Stimulated activated CD4-positive, alpha-beta T cell treated with anti-CD3 and anti-CD28 coated beads, Interleukin-12 subunit alpha, Interleukin-12 subunit beta, amount 100 ng/mL, for 4 hours (primary cell): ENCODE measurements at regions not wholly inside any gene's neighbourhood (a gene's known extent, or its start where the extent isn't known, plus 50 kb on each side); places are given as distances from the start of the nearest gene placed in this dataset.

Experiments
- DNase-seq: peaks from one replicate; pipeline ENCODE4 v3.0.0-alpha.2; 2020

DNA sequence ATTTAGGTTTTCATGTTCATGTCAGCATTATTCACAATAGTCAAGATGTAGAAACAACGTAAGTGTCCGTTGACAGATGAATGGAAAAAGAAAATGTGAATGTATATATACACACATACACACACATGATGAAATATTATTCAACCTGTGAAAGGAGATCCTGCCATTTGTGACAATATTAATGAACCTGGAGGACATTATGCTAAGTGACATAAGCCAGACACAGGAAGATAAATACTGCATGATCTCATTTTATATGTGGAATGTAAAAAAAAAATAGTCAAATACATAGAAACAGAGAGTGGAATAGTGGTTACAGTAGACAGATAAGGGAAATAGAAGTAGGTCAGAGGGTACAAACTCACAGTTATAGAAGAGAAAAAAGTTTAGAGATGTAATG is 651.1 kb upstream of the MKI67 start:
- DNase-seq, result no peak

- no peak for DNase-seq
Measured at GRCh38 chr10:128779416-128779815, 653.2 kb upstream of the MKI67 start.

GRCh38 chr10:128780156-128780761 is 654.0 kb upstream of the MKI67 start:
- no peak for DNase-seq

GRCh38 chr10:128781637-128782036 is 655.4 kb upstream of the MKI67 start:
- no peak for DNase-seq

GRCh38 chr10:128784444-128784843 is 658.2 kb upstream of the MKI67 start:
- no peak for DNase-seq

GRCh38 chr10:128792426-128793140 is 666.4 kb upstream of the MKI67 start:
- DNase-seq, result no peak

GRCh38 chr10:128793726-128794655 is 667.8 kb upstream of the MKI67 start:
- no peak for DNase-seq

- no peak for DNase-seq
Measured at GRCh38 chr10:128796396-128796912, 670.2 kb upstream of the MKI67 start.

GRCh38 chr10:128802062-128802461 is 665.0 kb upstream of the MGMT start:
- DNase-seq, result no peak

- no peak for DNase-seq
Measured at GRCh38 chr10:128803790-128804189, 663.3 kb upstream of the MGMT start.

- DNase-seq, result no peak
Measured at GRCh38 chr10:128804411-128804810, 662.6 kb upstream of the MGMT start.

- no peak for DNase-seq
Measured at GRCh38 chr10:128808921-128809440, 658.1 kb upstream of the MGMT start.

- DNase-seq, result no peak
Measured at GRCh38 chr10:128811511-128811910, 655.5 kb upstream of the MGMT start.

DNA sequence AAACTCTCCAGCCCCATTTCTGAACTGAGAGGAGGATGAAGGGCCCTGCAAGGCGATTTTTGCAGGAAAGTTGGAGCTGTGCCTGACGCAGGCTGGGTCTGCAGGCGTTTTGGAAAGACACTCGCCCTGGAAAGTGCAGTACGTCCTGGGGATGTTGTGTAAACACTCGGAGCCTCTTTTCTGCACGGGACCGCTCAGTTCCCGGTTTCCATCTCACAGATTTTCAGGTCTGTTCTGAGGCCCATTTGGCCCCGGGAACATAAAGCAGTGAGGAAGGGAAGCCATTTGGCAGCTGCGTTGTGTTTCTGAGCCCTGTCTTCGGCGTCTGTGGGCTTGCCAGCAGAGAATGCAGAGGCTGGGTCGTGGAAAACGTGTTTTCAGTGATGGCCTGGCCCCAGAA is 655.0 kb upstream of the MGMT start:
- no peak for DNase-seq

DNA sequence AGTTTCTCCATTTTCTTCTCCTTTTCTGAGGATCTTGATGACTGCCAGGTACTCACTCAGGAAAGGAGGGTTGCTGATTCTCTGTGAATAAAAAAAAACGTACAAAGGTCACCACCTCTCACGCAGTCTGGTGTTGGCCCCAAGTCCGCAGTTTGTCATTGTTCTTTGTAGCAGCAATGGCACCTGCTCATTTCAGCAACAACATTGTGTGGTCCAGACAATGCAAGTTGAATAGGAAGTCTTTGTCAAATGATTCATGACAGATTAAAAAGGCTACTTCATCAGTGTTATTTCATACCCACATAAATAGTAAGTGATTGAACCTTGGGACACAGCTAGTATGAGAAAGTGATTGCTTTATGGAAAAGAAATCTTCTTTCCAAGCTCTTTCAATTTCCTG is 653.5 kb upstream of the MGMT start:
- no peak for DNase-seq

- no peak for DNase-seq
Measured at GRCh38 chr10:128814024-128814423, 653.0 kb upstream of the MGMT start.

GRCh38 chr10:128814782-128815181 is 652.3 kb upstream of the MGMT start:
- DNase-seq, result no peak

GRCh38 chr10:128816726-128817125 is 650.3 kb upstream of the MGMT start:
- DNase-seq, result no peak

DNA sequence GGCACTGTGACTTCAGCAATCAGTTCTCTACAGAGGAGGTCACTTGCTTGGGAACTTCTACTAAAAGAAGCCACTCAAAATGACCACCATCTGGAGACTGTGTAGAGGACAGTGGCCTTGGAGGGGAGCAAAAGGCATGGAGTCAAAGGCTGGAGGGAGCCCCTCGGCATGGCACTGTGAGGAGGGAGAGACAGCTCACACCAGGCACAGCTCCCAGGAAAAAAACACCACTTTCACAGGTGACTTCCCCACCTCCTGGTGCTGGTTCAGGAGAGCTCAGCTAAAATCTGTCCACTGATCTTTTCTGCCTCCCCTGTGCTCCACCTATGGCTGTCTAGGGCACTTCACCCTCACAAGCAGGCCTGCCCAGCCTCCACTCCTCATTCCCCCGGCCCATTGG is 649.4 kb upstream of the MGMT start:
- no peak for DNase-seq

DNA sequence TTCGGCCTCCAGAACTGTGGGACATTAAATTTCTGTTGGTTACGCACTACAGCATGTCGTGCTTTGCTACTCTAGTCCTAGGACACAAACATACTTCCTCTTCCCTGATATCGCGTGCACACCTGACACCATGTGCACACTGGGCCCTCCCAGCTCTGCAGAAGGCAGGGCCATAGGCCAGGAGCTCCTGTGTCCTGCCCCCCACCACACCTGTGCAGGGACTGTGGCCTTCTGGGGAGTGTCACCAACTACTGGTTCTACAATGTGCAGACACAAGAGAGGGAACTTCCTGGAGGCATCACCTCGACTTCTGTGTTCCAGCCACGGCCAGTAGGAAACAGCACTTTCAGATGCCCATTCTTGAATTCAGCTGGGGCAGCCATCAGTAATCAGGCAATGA is 646.4 kb upstream of the MGMT start:
- no peak for DNase-seq

DNA sequence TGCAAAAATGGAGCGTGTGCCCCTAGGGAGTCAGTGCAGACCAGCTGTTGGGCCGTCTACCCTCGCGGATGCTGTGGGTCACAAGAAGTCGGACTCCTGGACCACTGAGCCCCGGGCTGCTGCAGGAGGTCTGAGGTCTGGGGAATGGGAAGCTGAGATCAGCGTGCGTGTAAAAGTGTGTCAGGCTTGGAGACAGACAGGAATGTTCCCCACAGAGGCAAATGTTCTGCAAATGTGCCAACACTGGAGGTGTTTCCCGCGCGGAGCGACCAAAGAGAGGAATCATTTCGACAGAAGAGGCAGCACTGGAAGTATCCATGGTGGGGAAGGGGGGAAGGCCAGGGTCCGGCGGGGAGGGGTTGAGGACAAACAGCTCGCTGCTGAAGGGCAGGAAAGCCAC is 643.8 kb upstream of the MGMT start:
- DNase-seq, result no peak

- DNase-seq, result no peak
Measured at GRCh38 chr10:128825626-128826025, 641.4 kb upstream of the MGMT start.

- no peak for DNase-seq
Measured at GRCh38 chr10:128833671-128834070, 633.4 kb upstream of the MGMT start.
